A673 (cell line): ENCODE measurements at regions not wholly inside any gene's neighbourhood (a gene's known extent, or its start where the extent isn't known, plus 50 kb on each side); places are given as distances from the start of the nearest gene placed in this dataset.

Experiments
- CTCF ChIP-seq: fragments of 300-800, 200-600 bp; sonication (generic); conservative IDR thresholded peaks from 2 replicates; pipeline ENCODE4 v1.5.1; 2017; ENCODE audit warnings: low read depth, mild to moderate bottlenecking, antibody characterized with exemption, low read length, moderate library complexity, mixed read lengths
- EZH2 ChIP-seq: fragments of 200-600 bp; sonication (generic); IDR thresholded peaks from 2 replicates; pipeline ENCODE4 v1.6.1; 2017; ENCODE audit warnings: borderline replicate concordance, low read depth, mild to moderate bottlenecking, mixed read lengths, antibody characterized with exemption, low read length; ENCODE audit not compliant: poor library complexity, severe bottlenecking

DNA sequence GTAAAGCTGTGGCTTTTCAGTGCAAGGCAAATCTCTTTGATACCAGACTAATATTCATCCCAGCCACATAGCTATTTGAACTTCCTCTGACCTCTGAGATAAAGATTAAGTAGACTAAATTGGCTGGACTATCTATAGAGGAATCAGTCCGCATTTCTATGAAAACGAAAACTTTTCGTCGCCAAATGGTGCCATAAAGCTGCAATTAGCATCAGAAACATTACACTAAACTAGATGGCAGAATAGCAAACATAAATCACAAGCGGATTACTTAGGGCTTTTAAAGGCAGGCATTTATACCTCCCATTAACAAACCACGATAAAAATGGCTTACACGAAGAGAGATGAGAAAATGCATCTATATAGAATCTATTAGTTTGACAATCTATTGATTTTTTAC lies 1009.7 kb upstream of the CDH6 start:
- TF ChIP-seq CTCF: no peak
- TF ChIP-seq EZH2: no peak
